ENCODE measurements at regions not wholly inside any gene's neighbourhood (a gene's known extent, or its start where the extent isn't known, plus 50 kb on each side); places are given as distances from the start of the nearest gene placed in this dataset.

- no peak for DNase-seq
Measured at GRCh38 chr7:16045296-16045695, 358.8 kb upstream of the MEOX2 start.

DNA sequence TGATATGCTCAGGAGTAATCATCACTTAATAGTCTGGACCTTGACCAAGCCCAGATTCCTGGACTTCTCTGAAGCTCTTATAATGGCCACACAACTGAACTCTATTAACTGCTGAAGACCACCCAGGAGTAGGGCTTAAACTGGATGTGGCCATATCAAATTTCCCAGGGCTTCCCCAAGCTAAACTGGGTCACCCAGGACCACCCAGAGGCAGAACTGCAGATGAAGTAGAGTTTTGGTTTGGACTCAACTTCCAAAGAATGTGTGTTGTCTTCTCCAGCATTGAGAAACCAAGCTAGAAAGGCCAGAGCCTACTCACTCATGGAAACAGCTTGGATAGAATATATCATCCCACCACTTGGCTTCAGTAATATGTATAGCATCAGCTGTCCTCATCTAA is 358.2 kb upstream of the MEOX2 start:
- DNase-seq = no peak

- no peak for DNase-seq
Measured at GRCh38 chr7:16040346-16040745, 353.9 kb upstream of the MEOX2 start.

GRCh38 chr7:16038906-16039305 is 352.4 kb upstream of the MEOX2 start:
- DNase-seq = no peak

DNA sequence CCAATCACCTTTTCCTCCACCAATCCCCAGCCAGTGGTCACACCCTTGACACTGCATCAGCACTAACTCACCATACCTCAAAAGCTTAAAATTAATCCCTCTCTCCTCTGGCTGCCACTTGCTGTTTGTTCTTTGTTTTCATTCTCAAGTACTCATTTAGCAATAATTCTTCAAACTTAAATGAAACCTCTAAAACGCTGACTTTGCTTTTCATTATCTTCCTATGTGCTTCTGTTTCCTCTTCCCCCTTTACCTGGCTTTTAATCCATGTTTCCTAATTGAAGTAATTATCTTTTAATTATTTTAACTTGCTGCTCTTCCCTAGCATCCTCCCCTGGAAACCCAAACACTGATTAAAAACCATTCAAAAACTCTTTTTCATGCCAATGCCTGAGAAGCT is 348.9 kb upstream of the MEOX2 start:
- DNase-seq = no peak

DNA sequence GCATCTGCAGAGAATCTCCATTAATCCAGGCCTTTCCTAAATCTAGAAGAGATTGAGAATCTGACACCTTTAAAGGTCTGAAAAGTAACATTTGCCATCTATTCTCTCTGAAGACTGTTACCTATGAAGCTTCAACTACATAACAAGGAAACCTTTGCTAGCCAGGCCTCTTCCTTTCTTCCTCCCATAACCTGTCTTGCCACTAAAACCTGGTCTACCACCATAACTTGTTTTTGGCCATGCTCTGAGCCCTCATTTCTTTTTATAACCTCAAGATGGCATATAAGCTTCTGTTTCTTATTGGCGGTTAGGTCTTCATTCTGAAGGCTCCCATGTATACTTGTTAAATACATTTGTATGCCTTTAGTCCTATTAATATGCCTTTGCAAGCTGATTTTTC is 348.4 kb upstream of the MEOX2 start:
- DNase-seq = no peak

DNA sequence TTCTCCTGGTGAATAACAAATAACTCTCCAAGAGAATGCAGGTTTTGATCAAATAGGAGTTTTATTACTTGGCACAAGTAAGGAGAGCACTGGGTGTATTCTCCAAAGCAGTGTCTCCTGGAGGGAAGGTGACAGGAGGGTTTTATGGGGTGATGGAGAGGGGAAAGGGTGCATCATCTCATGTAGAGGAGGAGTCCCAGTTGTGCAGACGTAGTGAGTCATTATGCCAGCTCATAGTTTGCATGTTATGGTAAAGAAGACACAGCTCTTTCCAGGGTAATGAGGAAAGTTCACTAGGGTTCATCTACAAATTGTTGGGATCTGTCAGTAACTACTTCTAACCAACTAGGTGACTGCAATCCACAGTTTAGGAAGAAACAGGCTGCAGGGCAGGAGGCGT is 347.9 kb upstream of the MEOX2 start:
- DNase-seq = no peak

GRCh38 chr7:16033233-16033632 is 346.8 kb upstream of the MEOX2 start:
- DNase-seq = no peak

DNA sequence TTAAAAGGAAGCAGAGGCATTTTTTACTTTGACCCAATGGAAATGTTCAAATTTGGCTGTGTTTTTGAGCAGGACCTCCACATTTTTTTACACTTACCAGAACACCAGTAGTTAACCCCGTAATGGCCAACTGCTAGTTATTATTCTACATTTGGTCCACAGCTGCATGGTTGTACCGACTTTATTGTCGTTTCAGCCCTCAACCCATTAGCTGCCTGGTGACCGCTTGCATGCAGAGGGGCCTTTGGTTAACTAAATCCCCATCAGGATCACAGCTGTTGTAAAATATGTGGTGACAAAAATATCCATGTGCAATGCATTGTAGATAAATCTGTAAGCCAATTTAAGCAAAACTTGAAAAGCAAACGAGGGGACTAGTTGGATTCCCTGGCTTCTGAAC is 342.2 kb upstream of the MEOX2 start:
- no peak for DNase-seq

DNA sequence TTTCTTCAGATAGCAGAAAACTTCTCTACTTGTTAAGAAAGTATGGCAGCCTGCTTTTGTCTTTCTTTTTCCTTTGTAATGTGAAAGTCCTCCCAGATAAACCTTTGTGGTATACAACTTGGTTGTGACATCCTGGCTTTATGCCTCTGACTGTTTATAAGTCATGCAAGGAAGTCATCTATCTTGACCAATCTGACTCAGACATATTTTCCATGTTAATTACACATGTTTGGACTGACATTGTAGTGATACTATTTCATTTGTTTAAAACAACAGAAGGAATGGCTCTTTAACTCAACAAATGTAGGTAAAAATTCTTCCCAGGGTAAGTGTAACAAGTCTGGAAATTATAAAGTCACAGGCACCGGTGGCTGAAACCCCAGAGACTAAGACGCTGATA is 341.6 kb upstream of the MEOX2 start:
- DNase-seq = no peak

GRCh38 chr7:16027396-16027795 is 340.9 kb upstream of the MEOX2 start:
- no peak for DNase-seq

GRCh38 chr7:16026253-16027020 is 340.0 kb upstream of the MEOX2 start:
- no peak for DNase-seq

- no peak for DNase-seq
Measured at GRCh38 chr7:16025696-16026095, 339.2 kb upstream of the MEOX2 start.

DNA sequence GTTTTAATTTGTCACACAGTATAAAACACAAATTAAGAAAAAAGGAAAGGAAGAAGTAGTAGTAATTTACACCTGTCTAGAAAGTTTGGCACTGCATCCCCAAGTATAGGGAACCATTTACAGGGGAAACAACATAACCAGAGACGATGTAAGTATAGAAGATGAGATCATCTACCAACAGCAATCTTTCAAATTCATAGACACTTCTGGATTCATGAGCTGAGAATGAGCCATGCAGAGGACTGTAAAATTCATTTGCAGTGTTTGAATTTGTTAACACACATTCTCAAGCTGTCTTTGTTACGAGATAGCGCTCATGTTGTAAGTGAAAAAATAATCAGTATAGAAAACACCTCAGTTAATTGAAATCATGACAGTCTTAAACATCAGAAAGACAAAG is 337.0 kb upstream of the MEOX2 start:
- DNase-seq = no peak

DNA sequence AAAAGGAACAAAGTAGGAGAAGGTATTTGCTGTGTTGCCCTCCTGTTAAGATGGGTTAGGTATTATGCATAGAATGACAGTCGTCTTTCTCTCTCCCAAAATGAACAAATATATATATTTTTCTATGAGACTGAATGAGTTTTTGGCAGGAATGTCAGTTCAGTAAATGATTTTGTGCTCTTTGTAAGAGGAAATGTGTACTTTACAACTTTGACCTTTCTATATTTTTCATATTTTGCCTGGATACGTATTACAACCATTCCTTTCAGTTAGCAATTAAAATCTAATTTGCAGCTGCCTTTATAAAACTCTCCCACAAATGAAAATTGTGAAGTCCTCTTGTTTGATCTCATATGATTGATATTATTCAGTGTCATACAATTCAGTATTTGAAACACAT is 336.6 kb upstream of the MEOX2 start:
- DNase-seq = no peak

DNA sequence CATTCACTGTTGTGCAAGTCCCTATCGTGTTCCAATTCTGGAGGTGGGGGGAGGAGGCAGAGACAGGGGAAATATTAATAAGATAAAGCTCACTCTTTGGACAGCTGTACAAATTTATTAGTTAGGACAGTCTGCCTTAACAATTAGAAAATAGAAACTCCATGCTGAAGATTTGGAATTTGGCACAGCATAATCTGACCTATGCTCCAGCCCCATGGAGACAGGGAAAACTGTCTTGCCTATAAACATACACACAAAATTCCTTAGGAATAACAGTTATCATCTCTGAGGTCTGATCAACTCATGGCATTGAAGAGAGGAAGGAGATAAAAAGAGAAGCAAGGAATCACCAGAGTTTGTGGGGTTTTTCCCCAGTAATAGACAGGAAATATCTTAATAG is 335.4 kb upstream of the MEOX2 start:
- DNase-seq = no peak

- no peak for DNase-seq
Measured at GRCh38 chr7:16015981-16016380, 329.5 kb upstream of the MEOX2 start.

DNA sequence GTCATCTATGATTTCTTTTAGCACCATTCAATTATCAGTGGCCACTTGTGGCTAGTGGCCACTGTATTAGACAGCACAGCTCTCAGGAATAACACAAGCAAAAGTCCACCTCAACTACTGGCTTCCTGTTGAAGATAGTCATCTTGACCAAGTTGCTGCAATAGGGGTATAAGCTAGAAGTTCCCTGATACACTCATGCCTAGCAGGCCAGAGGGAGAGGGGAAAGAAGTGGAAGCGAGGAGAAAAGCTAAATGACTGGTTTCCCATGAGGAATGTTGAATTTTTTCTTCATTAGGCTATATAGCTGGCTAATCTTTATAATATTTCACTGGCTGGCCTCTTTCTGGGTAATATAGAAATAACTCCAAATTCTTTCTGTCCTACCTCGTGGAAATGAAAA is 327.5 kb upstream of the MEOX2 start:
- no peak for DNase-seq

DNA sequence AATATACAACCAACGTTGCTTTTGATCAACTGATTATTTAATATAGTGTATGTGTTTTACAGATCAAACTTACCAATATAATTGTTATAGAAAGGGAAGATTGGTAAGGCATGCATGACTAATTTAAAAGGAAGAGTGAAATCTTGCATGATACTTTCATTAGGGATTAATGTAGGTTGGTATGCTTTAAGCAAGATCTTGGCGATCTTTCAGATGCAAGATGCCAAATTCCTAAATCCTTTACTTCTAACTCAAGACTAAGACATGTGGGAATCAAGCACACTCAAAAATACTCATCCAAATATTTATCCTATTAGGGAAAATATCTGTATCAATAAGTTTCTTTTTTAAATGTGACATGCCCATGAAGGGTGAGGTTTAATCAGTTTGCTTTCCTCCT is 321.4 kb upstream of the MEOX2 start:
- DNase-seq = no peak

GRCh38 chr7:16004702-16005101 is 318.2 kb upstream of the MEOX2 start:
- no peak for DNase-seq

- DNase-seq = no peak
Measured at GRCh38 chr7:16001477-16001876, 315.0 kb upstream of the MEOX2 start.

DNA sequence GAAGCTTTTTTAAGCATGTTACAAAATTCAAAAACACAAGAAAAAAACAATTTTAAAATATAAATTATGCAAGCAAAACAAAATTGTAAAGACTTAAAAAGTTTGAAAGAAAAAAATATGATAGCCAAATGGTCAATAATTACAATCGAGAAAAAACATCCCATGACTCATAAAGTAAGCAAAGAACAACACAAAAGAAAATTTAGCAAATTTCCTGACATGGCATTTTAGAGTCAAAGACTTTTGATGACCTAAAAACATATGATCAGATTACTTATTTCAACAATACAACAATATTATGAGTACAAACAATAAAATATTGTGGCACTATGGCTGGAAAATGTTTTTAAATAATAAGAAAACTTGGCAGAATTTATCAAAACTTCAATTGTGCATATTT is 312.1 kb upstream of the MEOX2 start:
- no peak for DNase-seq

GRCh38 chr7:15995027-15995426 is 308.5 kb upstream of the MEOX2 start:
- DNase-seq = no peak

DNA sequence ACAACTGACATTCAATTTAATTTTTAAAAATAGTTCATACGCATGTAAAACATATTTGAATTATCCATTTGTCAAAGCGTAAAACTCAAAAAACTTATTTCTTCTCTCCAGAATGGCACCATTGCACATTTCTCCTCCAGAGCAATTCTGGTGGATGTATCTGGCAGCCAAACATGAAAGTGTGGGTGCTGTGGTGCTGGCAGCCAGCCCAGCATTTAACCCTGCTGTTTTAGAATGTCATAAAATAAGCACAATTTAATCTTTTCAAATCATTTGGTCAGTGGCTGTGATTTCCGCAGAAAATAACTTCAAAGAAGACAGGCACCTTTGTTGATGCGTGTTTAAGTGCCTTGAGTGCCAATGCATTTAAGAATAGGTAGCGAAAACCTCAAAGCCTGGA is 302.7 kb upstream of the MEOX2 start:
- DNase-seq = no peak

DNA sequence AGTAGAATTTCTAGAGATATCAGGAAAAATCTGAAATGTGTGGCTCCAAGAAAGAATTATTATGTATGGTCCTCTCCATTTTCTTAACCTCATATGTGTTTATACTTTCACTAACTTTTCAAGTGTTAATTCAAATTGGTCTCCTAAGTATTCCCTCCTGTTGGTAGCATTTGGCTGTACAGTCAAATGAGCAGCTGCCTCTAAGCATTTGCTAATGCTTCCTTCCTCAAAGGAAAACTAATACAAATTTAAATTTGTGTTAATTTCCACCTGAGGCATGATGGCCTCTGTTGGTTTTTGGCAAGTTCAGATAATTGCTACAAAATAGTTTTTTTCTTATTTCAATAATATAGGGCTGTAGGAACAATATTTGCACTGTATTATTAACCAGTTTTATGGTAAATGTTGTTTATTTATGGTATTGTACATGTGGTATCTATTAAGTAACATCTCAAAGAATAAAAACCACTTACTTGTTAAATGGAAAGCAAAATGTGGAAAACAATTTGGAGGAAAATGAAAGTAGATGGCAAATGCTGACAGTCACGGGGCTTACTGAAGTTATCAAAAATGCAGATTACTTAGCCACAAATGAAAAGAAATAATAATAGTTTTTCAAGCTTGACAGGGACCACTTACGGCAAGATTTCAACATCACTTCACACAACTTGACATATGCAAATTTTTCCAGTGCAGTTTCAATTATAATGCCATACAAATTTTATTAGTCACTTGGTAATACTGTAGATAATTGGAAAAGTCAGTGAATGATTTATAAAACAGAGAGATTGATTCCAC is 299.3 kb upstream of the MEOX2 start:
- DNase-seq = no peak

Data from GDM1 (cell line).